GM13977 (cell line): ENCODE measurements at regions not wholly inside any gene's neighbourhood (a gene's known extent, or its start where the extent isn't known, plus 50 kb on each side); places are given as distances from the start of the nearest gene placed in this dataset.

Experiments used
- DNase-seq: peaks from one replicate; pipeline ENCODE4 v3.0.0; 2012; ENCODE audit warnings: low spot score
- CTCF ChIP-seq: IDR thresholded peaks from 2 replicates; pipeline ENCODE4 v1.5.1; 2012; ENCODE audit warnings: mild to moderate bottlenecking, control low read depth; ENCODE audit not compliant: insufficient read depth; ENCODE audit errors: extremely low read depth, missing control alignments
- in situ Hi-C: fragments of 300-500 bp; cut with MboI; formaldehyde crosslinking; loops from one replicate; pipeline ENCODE4 v1.12.0; 2022; ENCODE audit warnings: low sequenced_read_pairs, low pct_unique_long_range_greater_than_20kb, mixed read lengths, inconsistent platforms; ENCODE audit not compliant: unreplicated experiment

GRCh38 chr4:35926788-35927187 lies 317.5 kb downstream of the ARAP2 start:
- in situ Hi-C loops: no loop called here
- DNase-seq: no peak
- no peak for TF ChIP-seq CTCF

- TF ChIP-seq CTCF: no peak
- DNase-seq: no peak
- in situ Hi-C loops: no loop called here
These were observed 310.4 kb downstream of the ARAP2 start for GRCh38 chr4:35933901-35934300.

GRCh38 chr4:35934320-35934981 lies 309.9 kb downstream of the ARAP2 start:
- TF ChIP-seq CTCF: peak; percentile 47
- in situ Hi-C loops: no loop called here
- DNase-seq: no peak

GRCh38 chr4:35938936-35939335 lies 305.4 kb downstream of the ARAP2 start:
- TF ChIP-seq CTCF: no peak
- in situ Hi-C loops: no loop called here
- DNase-seq: no peak

GRCh38 chr4:35939751-35940150 lies 304.6 kb downstream of the ARAP2 start:
- no peak for TF ChIP-seq CTCF

GRCh38 chr4:35942092-35942491 lies 302.2 kb downstream of the ARAP2 start:
- no peak for TF ChIP-seq CTCF
- in situ Hi-C loops: no loop called here

More at GRCh38 chr4:35939751-35940150, 304.6 kb downstream of the ARAP2 start:
- in situ Hi-C loops: no loop called here
- no peak for DNase-seq

More at GRCh38 chr4:35942092-35942491, 302.2 kb downstream of the ARAP2 start:
- DNase-seq: no peak
